ENCODE measurements at regions not wholly inside any gene's neighbourhood (a gene's known extent, or its start where the extent isn't known, plus 50 kb on each side); places are given as distances from the start of the nearest gene placed in this dataset.

GRCh38 chr6:153572371-153572770 is 441.3 kb upstream of the RGS17 start:
- no peak overlapping the region for H3T11ph ChIP-seq (ENCODE audit: low read length)
- no peak overlapping the region for H2BK12ac ChIP-seq (ENCODE audit: insufficient read length, low read depth, low read length)
- no peaks in the 10 kb centered on the region for H3K23me2 ChIP-seq (ENCODE audit: insufficient read length, low read depth, low read length, poor library complexity, severe bottlenecking)
- H3K27me3 ChIP-seq (ENCODE audit: insufficient read depth, low read length) = no peaks in the 10 kb centered on the region
- H3K14ac ChIP-seq (ENCODE audit: insufficient read depth, low read length) = no peak overlapping the region
- no peak overlapping the region for H3K4me2 ChIP-seq (ENCODE audit: insufficient read depth, insufficient read length, low read length)
- no peaks in the 10 kb centered on the region for H3K4me1 ChIP-seq (ENCODE audit: insufficient read depth, low read length)
- H3K18ac ChIP-seq (ENCODE audit: insufficient read length, low read depth, low read length) = no peak overlapping the region
- no peak overlapping the region for H2AFZ ChIP-seq (ENCODE audit: low read length)
- H4K5ac ChIP-seq (ENCODE audit: insufficient read length, low read depth, low read length) = no peak overlapping the region
- H3K9me3 ChIP-seq (ENCODE audit: control insufficient read depth, low read depth, low read length) = no peaks in the 10 kb centered on the region
- H3K9me3 Mint-ChIP-seq = no peaks in the 10 kb centered on the region
- no peak overlapping the region for H3K4me3 Mint-ChIP-seq
- no peak overlapping the region for H4K8ac ChIP-seq (replicated peaks; ENCODE audit: insufficient read length, low read depth, low read length)
- no peaks in the 10 kb centered on the region for H3K36me3 Mint-ChIP-seq (ENCODE audit: insufficient read depth in 1 of 3, low read depth in 3 of 3)
- H4K91ac ChIP-seq (ENCODE audit: insufficient read length, low read depth, low read length) = no peak overlapping the region
- H3K79me1 ChIP-seq (ENCODE audit: insufficient read depth, low read depth, low read length, poor library complexity, severe bottlenecking) = no peaks in the 10 kb centered on the region
- no peak for DNase-seq
- no peak overlapping the region for H2BK120ac ChIP-seq (ENCODE audit: low read depth, low read length, poor library complexity, severe bottlenecking)
- H3K23ac ChIP-seq (ENCODE audit: insufficient read length, low read depth, low read length) = no peak overlapping the region
- no peak overlapping the region for H3K27ac Mint-ChIP-seq
- no peak overlapping the region for H2AK5ac ChIP-seq (ENCODE audit: insufficient read length, low read length)
- no peak for TF ChIP-seq CTCF (conservative IDR thresholded peaks at IDR 0.05)
- no peaks in the 10 kb centered on the region for H3K4me1 Mint-ChIP-seq
- H3K4ac ChIP-seq (ENCODE audit: low read depth, low read length) = no peak overlapping the region
- H2BK20ac ChIP-seq (ENCODE audit: low read depth, low read length, poor library complexity, severe bottlenecking) = no peak overlapping the region
- no peak overlapping the region for H3K27ac ChIP-seq (ENCODE audit: insufficient read length, low read depth, low read length)
- no peak overlapping the region for H3K56ac ChIP-seq (ENCODE audit: insufficient read length, low read depth, low read length)
- no peak overlapping the region for H3K9ac ChIP-seq (ENCODE audit: extremely low read depth, insufficient read length, low read length)
- no peaks in the 10 kb centered on the region for H3K27me3 Mint-ChIP-seq (ENCODE audit: low read depth)
- no CpG with 5 or more reads among the region's 3 CpGs for WGBS (ENCODE audit: extremely low coverage, insufficient read length, low lambda C conversion rate)
- H3K79me2 ChIP-seq (ENCODE audit: insufficient read depth, low read length) = no peaks in the 10 kb centered on the region
- H2BK15ac ChIP-seq (ENCODE audit: low read depth, low read length) = no peak overlapping the region
- H2BK5ac ChIP-seq (ENCODE audit: insufficient read length, low read length) = no peak overlapping the region
- H4K20me1 ChIP-seq (ENCODE audit: control insufficient read depth, insufficient read depth, insufficient read length) = no peaks in the 10 kb centered on the region
